Spleen (tissue), 11 donors: ENCODE measurements at regions not wholly inside any gene's neighbourhood (a gene's known extent, or its start where the extent isn't known, plus 50 kb on each side); places are given as distances from the start of the nearest gene placed in this dataset.

Source experiments
- DNase-seq: peaks from one replicate; pipeline ENCODE4 v3.0.0-alpha.2; 2020
- H3K27ac ChIP-seq, 8 donors: fragments of 200-600 bp; sonication (generic) in 7 of 8; 1 replicate in 4 of 8; 2 replicates in 4 of 8; pipeline versions ENCODE4 v1.5.0 to v1.8.0; 2016 to 2021; ENCODE audit warnings: inconsistent platforms in 4 of 8, mild to moderate bottlenecking in 4 of 8, moderate library complexity in 1 of 8
- H3K27me3 ChIP-seq, 7 donors: fragments of 200-600 bp; sonication (generic) in 6 of 7; replicated peaks in 1 of 7; 1 replicate in 4 of 7; 2 replicates in 3 of 7; pipeline versions ENCODE4 v1.5.0 to v1.8.0; 2016 to 2021; ENCODE audit warnings: inconsistent platforms in 3 of 7, mild to moderate bottlenecking in 1 of 7
- H3K36me3 ChIP-seq, 6 donors: fragments of 200-600 bp; sonication (generic) in 5 of 6; 1 replicate in 4 of 6; 2 replicates in 2 of 6; pipeline versions ENCODE4 v1.5.0 to v1.8.0; 2016 to 2021; ENCODE audit warnings: inconsistent platforms in 2 of 6
- H3K4me1 ChIP-seq, 6 donors: fragments of 200-600 bp; sonication (generic) in 5 of 6; 1 replicate in 3 of 6; 2 replicates in 3 of 6; pipeline versions ENCODE4 v1.5.0 to v1.8.0; 2016 to 2021; ENCODE audit warnings: inconsistent platforms in 3 of 6
- H3K4me3 ChIP-seq, 8 donors: fragments of 200-600 bp; sonication (generic) in 7 of 8; 1 replicate in 4 of 8; 2 replicates in 4 of 8; pipeline versions ENCODE4 v1.5.0 to v1.8.0; 2016 to 2021; ENCODE audit warnings: inconsistent platforms in 4 of 8, mild to moderate bottlenecking in 4 of 8, moderate library complexity in 2 of 8
- H3K9me3 ChIP-seq, 8 donors: fragments of 200-600 bp; sonication (generic) in 7 of 8; 1 replicate in 4 of 8; 2 replicates in 4 of 8; pipeline versions ENCODE4 v1.5.0 to v1.8.0; 2016 to 2021; ENCODE audit warnings: inconsistent platforms in 4 of 8
- CTCF ChIP-seq, 11 experiments: fragments of 200-600 bp in 7 of 11; fragments of 450-650 bp in 4 of 11; sonication (generic) in 4 of 11; IDR thresholded peaks in 8 of 11; conservative IDR thresholded peaks in 3 of 11; 1 replicate in 7 of 11; 2 replicates in 4 of 11; pipeline versions ENCODE4 v1.4.0 to v1.8.0; 2016 to 2021; ENCODE audit warnings: antibody characterized with exemption in 11 of 11, inconsistent platforms in 4 of 11, mild to moderate bottlenecking in 1 of 11
- POLR2A ChIP-seq, 3 donors: fragments of 450-650 bp; IDR thresholded peaks; one replicate each; pipeline ENCODE4 v1.5.1; 2017; ENCODE audit warnings: antibody characterized with exemption in 3 of 3, mild to moderate bottlenecking in 1 of 3
- POLR2AphosphoS5 ChIP-seq, 3 donors: sonication (generic); formaldehyde crosslinking; IDR thresholded peaks; one replicate each; pipeline ENCODE4 v1.5.1; 2017; ENCODE audit warnings: antibody characterized with exemption in 3 of 3
- WGBS, 5 donors: extraction: QIAGEN DNeasy Blood & Tissue Kit in 3 of 5; methylation state at CpG; one replicate each; pipeline versions ENCODE4 v1.1.5 to v1.1.7; 2013 to 2018; 5-methylcytosine and 5-hydroxymethylcytosine counted together
- intact Hi-C: fragments of 100-400 bp; cut with DNase I; formaldehyde crosslinking; loops from one replicate; pipeline ENCODE4 v1.15.0; 2023; ENCODE audit warnings: low total_unique reads
- donor health status: healthy with polysubstance abuse.
- donor health status: DM: no; HTN: no; CAD: no; lungs with moderate emphysema.
- donor health status: DM: no; HTN: no; CAD: no.
- donor health status: Bipolar disorder and iron deficiency.
- donor health status: healthy.
- donor health status: DM: no; HTN: no; CAD: no.
- donor health status: DM: yes; HTN: yes; CAD: no.

GRCh38 chr15:37773111-37773860 is 161.2 kb upstream of the TMCO5A start:
- Histone ChIP-seq H3K27me3 (no peaks in the 10 kb centered on the region), H3K36me3 (no peaks in the 10 kb centered on the region), H3K4me1 (no peaks in the 10 kb centered on the region), H3K9me3 (no peaks in the 10 kb centered on the region), H3K27ac (no peak overlapping the region), H3K4me3 (no peak overlapping the region)
- whole genome bisulfite sequencing, 5 donors = 77 to 88% (median 82%) methylated on average over 4 of the region's 4 CpGs
- TF ChIP-seq CTCF (IDR thresholded peaks at IDR 0.05 in 8 of 11, conservative IDR thresholded peaks at IDR 0.05 in 3 of 11) = no peak
- intact Hi-C loops = no loop called here
- no peak for DNase-seq

GRCh38 chr15:37774961-37775360 is 159.5 kb upstream of the TMCO5A start:
- Histone ChIP-seq H3K27me3 (peaks cover 0 to 3% (median 0%) of the 10 kb centered on the region in 7 donors), H3K27ac (no peak overlapping the region), H3K9me3 (no peaks in the 10 kb centered on the region), H3K36me3 (no peaks in the 10 kb centered on the region), H3K4me1 (no peaks in the 10 kb centered on the region), H3K4me3 (no peak overlapping the region)
- no peak for DNase-seq
- intact Hi-C loops = no loop called here
- TF ChIP-seq CTCF (IDR thresholded peaks at IDR 0.05 in 8 of 11, conservative IDR thresholded peaks at IDR 0.05 in 3 of 11) (no peak), POLR2A (IDR thresholded peaks at IDR 0.05) (no peak), POLR2AphosphoS5 (IDR thresholded peaks at IDR 0.05) (no peak)
- WGBS, 5 donors = 55 to 78% (median 64%) methylated on average over 2 of the region's 2 CpGs

- Histone ChIP-seq H3K36me3 (no peaks in the 10 kb centered on the region), H3K4me3 (no peak overlapping the region), H3K27me3 (peaks cover 0 to 3% (median 0%) of the 10 kb centered on the region in 7 donors), H3K27ac (no peak overlapping the region), H3K4me1 (no peaks in the 10 kb centered on the region), H3K9me3 (no peaks in the 10 kb centered on the region)
- intact Hi-C loops = no loop called here
- 84 to 91% (median 87%) methylated on average over 3 of the region's 3 CpGs for WGBS, 5 donors
- TF ChIP-seq POLR2AphosphoS5 (IDR thresholded peaks at IDR 0.05) (no peak), POLR2A (IDR thresholded peaks at IDR 0.05) (no peak), CTCF (IDR thresholded peaks at IDR 0.05 in 8 of 11, conservative IDR thresholded peaks at IDR 0.05 in 3 of 11) (no peak)
- DNase-seq = no peak
Measured at GRCh38 chr15:37777006-37777405, 157.4 kb upstream of the TMCO5A start.

DNA sequence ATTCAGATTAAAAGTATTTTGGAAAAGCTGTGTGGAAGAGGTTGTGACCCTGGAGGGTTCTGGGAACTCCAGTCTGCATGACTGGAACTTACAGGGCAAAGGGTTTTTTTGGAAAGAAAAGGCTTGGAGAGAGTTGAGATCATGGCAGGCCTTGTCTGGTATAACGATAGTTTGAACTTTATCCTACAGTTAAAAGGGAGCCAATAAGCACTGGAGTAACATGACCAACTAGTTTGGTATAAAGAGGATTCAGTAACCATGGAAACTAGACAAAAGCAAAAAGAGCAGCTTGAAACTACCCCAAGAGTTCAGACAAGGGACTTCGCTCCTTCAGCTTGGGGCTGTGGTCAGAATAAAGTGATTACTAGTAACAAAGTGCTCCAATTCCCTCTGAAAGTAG is 151.2 kb upstream of the TMCO5A start:
- Histone ChIP-seq H3K27ac (no peak overlapping the region), H3K4me1 (no peaks in the 10 kb centered on the region), H3K36me3 (no peaks in the 10 kb centered on the region), H3K27me3 (peaks cover 0 to 3% (median 0%) of the 10 kb centered on the region in 7 donors), H3K9me3 (no peaks in the 10 kb centered on the region), H3K4me3 (no peak overlapping the region)
- intact Hi-C loops = no loop called here
- DNase-seq = no peak
- 78 to 86% (median 84%) methylated on average over 2 of the region's 2 CpGs for WGBS, 5 donors
- no peak for TF ChIP-seq POLR2A (IDR thresholded peaks at IDR 0.05)
- no peak for TF ChIP-seq CTCF (IDR thresholded peaks at IDR 0.05 in 8 of 11, conservative IDR thresholded peaks at IDR 0.05 in 3 of 11)
- TF ChIP-seq POLR2AphosphoS5 (IDR thresholded peaks at IDR 0.05) = no peak
